WTC11 (cell line): ENCODE measurements at regions not wholly inside any gene's neighbourhood (a gene's known extent, or its start where the extent isn't known, plus 50 kb on each side); places are given as distances from the start of the nearest gene placed in this dataset.

Experiments used
- ATAC-seq: fragments of 200-7000 bp; cut with Tn5 transposase; 2 replicates; pipeline ENCODE4 v1.10.0; 2021; ENCODE audit warnings: mild to moderate bottlenecking, moderate library complexity
- CTCF ChIA-PET: fragments of 300-600 bp; sonication (Branson Sonifier 250); formaldehyde crosslinking; loops from one replicate; lab custom pipeline; 2021; ENCODE audit warnings: antibody characterized with exemption; lab: Charles Lee
- POLR2A ChIA-PET: fragments of 350-600 bp; sonication (Branson Sonifier 250); formaldehyde crosslinking; loops from one replicate; lab custom pipeline; 2021; ENCODE audit warnings: antibody characterized with exemption; lab: Charles Lee
- DNase-seq: peaks from one replicate; pipeline ENCODE4 v3.0.0; 2021; ENCODE audit warnings: low spot score
- H3K27ac Mint-ChIP-seq: 2 replicates; pipeline ENCODE4 v1.8.0; 2021; ENCODE audit warnings: mixed read lengths
- H3K27me3 Mint-ChIP-seq: 2 replicates; pipeline ENCODE4 v1.8.0; 2021; ENCODE audit warnings: low read depth, mild to moderate bottlenecking, moderate library complexity, mixed read lengths
- H3K36me3 Mint-ChIP-seq: 2 replicates; pipeline ENCODE4 v1.8.0; 2021; ENCODE audit warnings: mixed read lengths
- H3K4me1 Mint-ChIP-seq: 2 replicates; pipeline ENCODE4 v1.8.0; 2022; ENCODE audit warnings: mixed read lengths
- H3K4me3 Mint-ChIP-seq: 2 replicates; pipeline ENCODE4 v1.8.0; 2021; ENCODE audit warnings: mild to moderate bottlenecking, moderate library complexity, mixed read lengths
- H3K9me3 Mint-ChIP-seq: 2 replicates; pipeline ENCODE4 v1.8.0; 2021; ENCODE audit warnings: mixed read lengths
- AFF4 ChIP-seq: sonication (generic); formaldehyde crosslinking; IDR thresholded peaks from 2 replicates; pipeline ENCODE4 v1.8.1; 2023; ENCODE audit warnings: mild to moderate bottlenecking, missing genetic modification reagents, borderline replicate concordance
- ATF1 ChIP-seq: sonication (generic); formaldehyde crosslinking; IDR thresholded peaks from 2 replicates; pipeline ENCODE4 v1.8.1; 2023; ENCODE audit warnings: mild to moderate bottlenecking, moderate library complexity, missing genetic modification reagents
- ATF3 ChIP-seq: sonication (generic); formaldehyde crosslinking; conservative IDR thresholded peaks from 2 replicates; pipeline ENCODE4 v1.8.1; 2022; ENCODE audit warnings: mild to moderate bottlenecking, missing genetic modification reagents
- CREB1 ChIP-seq: sonication (generic); formaldehyde crosslinking; IDR thresholded peaks from 2 replicates; pipeline ENCODE4 v1.8.0; 2023; ENCODE audit warnings: mild to moderate bottlenecking, missing genetic modification reagents
- EMX1 ChIP-seq: fragments of 250-450 bp; sonication (Bioruptor Pico); IDR thresholded peaks from 2 replicates; pipeline ENCODE4 v1.8.0; 2021; ENCODE audit warnings: mild to moderate bottlenecking
- ESRRA ChIP-seq: sonication (generic); formaldehyde crosslinking; IDR thresholded peaks from 2 replicates; pipeline ENCODE4 v1.8.1; 2022; ENCODE audit warnings: mild to moderate bottlenecking, missing genetic modification reagents, borderline replicate concordance
- GABPB1 ChIP-seq: sonication (generic); formaldehyde crosslinking; IDR thresholded peaks from 2 replicates; pipeline ENCODE4 v1.8.1; 2023; ENCODE audit warnings: mild to moderate bottlenecking, missing genetic modification reagents
- MLX ChIP-seq: sonication (generic); formaldehyde crosslinking; IDR thresholded peaks from 2 replicates; pipeline ENCODE4 v1.8.1; 2023; ENCODE audit warnings: mild to moderate bottlenecking, missing genetic modification reagents, moderate library complexity
- MYBL2 ChIP-seq: sonication (generic); formaldehyde crosslinking; IDR thresholded peaks from 2 replicates; pipeline ENCODE4 v1.8.1; 2023; ENCODE audit warnings: mild to moderate bottlenecking, moderate library complexity, missing genetic modification reagents
- NFYB ChIP-seq: sonication (generic); formaldehyde crosslinking; conservative IDR thresholded peaks from 2 replicates; pipeline ENCODE4 v1.8.0; 2022; ENCODE audit warnings: low read depth, missing genetic modification reagents
- RORB ChIP-seq: fragments of 250-450 bp; sonication (Bioruptor Pico); IDR thresholded peaks from 2 replicates; pipeline ENCODE4 v1.9.0; 2021; ENCODE audit warnings: mild to moderate bottlenecking
- SMAD3 ChIP-seq: sonication (generic); formaldehyde crosslinking; IDR thresholded peaks from 2 replicates; pipeline ENCODE4 v1.8.0; 2022; ENCODE audit warnings: missing genetic modification reagents, mild to moderate bottlenecking, borderline replicate concordance
- SP1 ChIP-seq: sonication (generic); formaldehyde crosslinking; conservative IDR thresholded peaks from 2 replicates; pipeline ENCODE4 v1.8.1; 2022; ENCODE audit warnings: missing genetic modification reagents
- STAT6 ChIP-seq: sonication (generic); formaldehyde crosslinking; conservative IDR thresholded peaks from 2 replicates; pipeline ENCODE4 v1.8.1; 2023; ENCODE audit warnings: mild to moderate bottlenecking, low read depth, missing genetic modification reagents, moderate library complexity
- TCF7 ChIP-seq: sonication (generic); formaldehyde crosslinking; IDR thresholded peaks from 2 replicates; pipeline ENCODE4 v1.8.0; 2022; ENCODE audit warnings: mild to moderate bottlenecking, low read depth, missing genetic modification reagents, moderate library complexity
- ZBTB43 ChIP-seq: sonication (generic); formaldehyde crosslinking; IDR thresholded peaks from 2 replicates; pipeline ENCODE4 v1.8.1; 2023; ENCODE audit warnings: mild to moderate bottlenecking, missing genetic modification reagents
- ZMAT4 ChIP-seq: fragments of 250-450 bp; sonication (Bioruptor Pico); IDR thresholded peaks from 2 replicates; pipeline ENCODE4 v1.9.0; 2021; ENCODE audit warnings: mild to moderate bottlenecking
- ZNF121 ChIP-seq: sonication (generic); formaldehyde crosslinking; IDR thresholded peaks from 2 replicates; pipeline ENCODE4 v1.8.0; 2023; ENCODE audit warnings: missing genetic modification reagents
- ZNF219 ChIP-seq: sonication (generic); formaldehyde crosslinking; IDR thresholded peaks from 2 replicates; pipeline ENCODE4 v1.8.0; 2023; ENCODE audit warnings: missing genetic modification reagents, mild to moderate bottlenecking, borderline replicate concordance
- ZNF396 ChIP-seq: fragments of 250-450 bp; sonication (Bioruptor Pico); IDR thresholded peaks from 2 replicates; pipeline ENCODE4 v1.8.0; 2021; ENCODE audit warnings: mild to moderate bottlenecking, moderate library complexity, borderline replicate concordance
- ZNF423 ChIP-seq: fragments of 250-450 bp; sonication (Bioruptor Pico); IDR thresholded peaks from 2 replicates; pipeline ENCODE4 v2.1.2; 2022; ENCODE audit warnings: mild to moderate bottlenecking, moderate library complexity

GRCh38 chr14:23708343-23708742 lies 72.2 kb downstream of the DHRS2 start:
- Mint-ChIP-seq H3K4me1 (no peaks in the 10 kb centered on the region), H3K9me3 (peaks cover 83% of the 10 kb centered on the region), H3K4me3 (no peak overlapping the region), H3K27me3 (peaks cover 39% of the 10 kb centered on the region), H3K27ac (no peak overlapping the region), H3K36me3 (peaks cover 35% of the 10 kb centered on the region)
- DNase-seq: no peak
- CTCF ChIA-PET: interaction anchor here (1.7 kb wide), 1 partner anchor 76 kb away, joined by 7 read pairs; no protein-coding TSS in a partner anchor
- no peak for ATAC-seq
- TF ChIP-seq RORB (CRISPR knock-in tag): no peak
- no peak for TF ChIP-seq ZNF396 (CRISPR knock-in tag)
- TF ChIP-seq MLX (CRISPR knock-in tag): no peak
- TF ChIP-seq AFF4: no peak
- no peak for TF ChIP-seq ATF1 (CRISPR knock-in tag)
- no peak for TF ChIP-seq ZBTB43
- no peak for TF ChIP-seq ZMAT4 (CRISPR knock-in tag)
- POLR2A ChIA-PET: no interaction called here

- CTCF ChIA-PET: no interaction called here
- TF ChIP-seq ESRRA (no peak), ZBTB43 (no peak)
- TF ChIP-seq, all 79 proteins: peak for 0
- DNase-seq: no peak
- H3K9me3 Mint-ChIP-seq: peaks cover 71% of the 10 kb centered on the region
- H3K27me3 Mint-ChIP-seq: peaks cover 36% of the 10 kb centered on the region
- peaks cover 20% of the 10 kb centered on the region for H3K36me3 Mint-ChIP-seq
- no peak overlapping the region for H3K4me3 Mint-ChIP-seq
- ATAC-seq: no peak
- no peaks in the 10 kb centered on the region for H3K4me1 Mint-ChIP-seq
- H3K27ac Mint-ChIP-seq: no peak overlapping the region
- POLR2A ChIA-PET: no interaction called here
Observed at GRCh38 chr14:23709923-23710322, 73.8 kb downstream of the DHRS2 start.

GRCh38 chr14:23712287-23712686 lies 76.1 kb downstream of the DHRS2 start:
- Mint-ChIP-seq H3K4me3 (no peak overlapping the region), H3K27me3 (peaks cover 31% of the 10 kb centered on the region), H3K9me3 (peaks cover 56% of the 10 kb centered on the region), H3K36me3 (peaks cover 5% of the 10 kb centered on the region; the same call in 1 of the 2 replicates), H3K4me1 (no peaks in the 10 kb centered on the region), H3K27ac (no peak overlapping the region)
- DNase-seq: no peak
- ChIA-PET CTCF (interaction anchor here (1.0 kb wide), 1 partner anchor 80 kb away, joined by 4 read pairs; no protein-coding TSS in a partner anchor), POLR2A (no interaction called here)
- ATAC-seq: no peak
- TF ChIP-seq TCF7 (CRISPR knock-in tag): no peak
- no peak for TF ChIP-seq ZNF121 (CRISPR knock-in tag)
- TF ChIP-seq SP1 (CRISPR knock-in tag): no peak
- no peak for TF ChIP-seq ZNF423 (CRISPR knock-in tag)
- no peak for TF ChIP-seq SMAD3 (CRISPR knock-in tag)
- TF ChIP-seq STAT6 (CRISPR knock-in tag): no peak
- TF ChIP-seq EMX1 (CRISPR knock-in tag): no peak
- no peak for TF ChIP-seq MYBL2
- TF ChIP-seq ZNF219: no peak
- TF ChIP-seq ATF3 (CRISPR knock-in tag): no peak
- no peak for TF ChIP-seq CREB1
- no peak for TF ChIP-seq NFYB (CRISPR knock-in tag)
- no peak for TF ChIP-seq GABPB1 (CRISPR knock-in tag)
